WTC11 (cell line): ENCODE measurements at regions not wholly inside any gene's neighbourhood (a gene's known extent, or its start where the extent isn't known, plus 50 kb on each side); places are given as distances from the start of the nearest gene placed in this dataset.

Source experiments
- CDX4 ChIP-seq: fragments of 250-450 bp; sonication (Bioruptor Pico); IDR thresholded peaks from 2 replicates; pipeline ENCODE4 v1.9.0; 2021; ENCODE audit warnings: moderate library complexity, mild to moderate bottlenecking, inconsistent platforms, borderline replicate concordance
- CTCF ChIP-seq: fragments of 200-600 bp; IDR thresholded peaks from 2 replicates; pipeline ENCODE4 v1.8.0; 2022; ENCODE audit warnings: antibody characterized with exemption
- JUN ChIP-seq: sonication (generic); formaldehyde crosslinking; IDR thresholded peaks from 2 replicates; pipeline ENCODE4 v1.8.0; 2023; ENCODE audit warnings: mild to moderate bottlenecking, missing genetic modification reagents
- MXD4 ChIP-seq: fragments of 250-450 bp; sonication (Bioruptor Pico); IDR thresholded peaks from 2 replicates; pipeline ENCODE4 v1.8.0; 2021; ENCODE audit warnings: mild to moderate bottlenecking, moderate library complexity, borderline replicate concordance
- TF ChIP-seq, protein P1 (sequence below): sonication (generic); formaldehyde crosslinking; IDR thresholded peaks from 2 replicates; pipeline ENCODE4 v1.8.0; 2022; ENCODE audit warnings: mild to moderate bottlenecking, missing genetic modification reagents
- TF ChIP-seq, protein P2 (sequence below): sonication (generic); formaldehyde crosslinking; IDR thresholded peaks from 2 replicates; pipeline ENCODE4 v1.8.1; 2023; ENCODE audit warnings: mild to moderate bottlenecking, missing genetic modification reagents, borderline replicate concordance

- TF ChIP-seq JUN: no peak
- no peak for TF ChIP-seq MXD4 (CRISPR knock-in tag)
- TF ChIP-seq, protein P1, sequence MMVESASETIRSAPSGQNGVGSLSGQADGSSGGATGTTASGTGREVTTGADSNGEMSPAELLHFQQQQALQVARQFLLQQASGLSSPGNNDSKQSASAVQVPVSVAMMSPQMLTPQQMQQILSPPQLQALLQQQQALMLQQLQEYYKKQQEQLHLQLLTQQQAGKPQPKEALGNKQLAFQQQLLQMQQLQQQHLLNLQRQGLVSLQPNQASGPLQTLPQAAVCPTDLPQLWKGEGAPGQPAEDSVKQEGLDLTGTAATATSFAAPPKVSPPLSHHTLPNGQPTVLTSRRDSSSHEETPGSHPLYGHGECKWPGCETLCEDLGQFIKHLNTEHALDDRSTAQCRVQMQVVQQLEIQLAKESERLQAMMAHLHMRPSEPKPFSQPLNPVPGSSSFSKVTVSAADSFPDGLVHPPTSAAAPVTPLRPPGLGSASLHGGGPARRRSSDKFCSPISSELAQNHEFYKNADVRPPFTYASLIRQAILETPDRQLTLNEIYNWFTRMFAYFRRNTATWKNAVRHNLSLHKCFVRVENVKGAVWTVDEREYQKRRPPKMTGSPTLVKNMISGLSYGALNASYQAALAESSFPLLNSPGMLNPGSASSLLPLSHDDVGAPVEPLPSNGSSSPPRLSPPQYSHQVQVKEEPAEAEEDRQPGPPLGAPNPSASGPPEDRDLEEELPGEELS (CRISPR knock-in tag): no peak
- TF ChIP-seq, protein P2, sequence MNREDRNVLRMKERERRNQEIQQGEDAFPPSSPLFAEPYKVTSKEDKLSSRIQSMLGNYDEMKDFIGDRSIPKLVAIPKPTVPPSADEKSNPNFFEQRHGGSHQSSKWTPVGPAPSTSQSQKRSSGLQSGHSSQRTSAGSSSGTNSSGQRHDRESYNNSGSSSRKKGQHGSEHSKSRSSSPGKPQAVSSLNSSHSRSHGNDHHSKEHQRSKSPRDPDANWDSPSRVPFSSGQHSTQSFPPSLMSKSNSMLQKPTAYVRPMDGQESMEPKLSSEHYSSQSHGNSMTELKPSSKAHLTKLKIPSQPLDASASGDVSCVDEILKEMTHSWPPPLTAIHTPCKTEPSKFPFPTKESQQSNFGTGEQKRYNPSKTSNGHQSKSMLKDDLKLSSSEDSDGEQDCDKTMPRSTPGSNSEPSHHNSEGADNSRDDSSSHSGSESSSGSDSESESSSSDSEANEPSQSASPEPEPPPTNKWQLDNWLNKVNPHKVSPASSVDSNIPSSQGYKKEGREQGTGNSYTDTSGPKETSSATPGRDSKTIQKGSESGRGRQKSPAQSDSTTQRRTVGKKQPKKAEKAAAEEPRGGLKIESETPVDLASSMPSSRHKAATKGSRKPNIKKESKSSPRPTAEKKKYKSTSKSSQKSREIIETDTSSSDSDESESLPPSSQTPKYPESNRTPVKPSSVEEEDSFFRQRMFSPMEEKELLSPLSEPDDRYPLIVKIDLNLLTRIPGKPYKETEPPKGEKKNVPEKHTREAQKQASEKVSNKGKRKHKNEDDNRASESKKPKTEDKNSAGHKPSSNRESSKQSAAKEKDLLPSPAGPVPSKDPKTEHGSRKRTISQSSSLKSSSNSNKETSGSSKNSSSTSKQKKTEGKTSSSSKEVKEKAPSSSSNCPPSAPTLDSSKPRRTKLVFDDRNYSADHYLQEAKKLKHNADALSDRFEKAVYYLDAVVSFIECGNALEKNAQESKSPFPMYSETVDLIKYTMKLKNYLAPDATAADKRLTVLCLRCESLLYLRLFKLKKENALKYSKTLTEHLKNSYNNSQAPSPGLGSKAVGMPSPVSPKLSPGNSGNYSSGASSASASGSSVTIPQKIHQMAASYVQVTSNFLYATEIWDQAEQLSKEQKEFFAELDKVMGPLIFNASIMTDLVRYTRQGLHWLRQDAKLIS (CRISPR knock-in tag): no peak
- TF ChIP-seq CTCF: 0 out of 2 replicates have a peak, but pooled peaks have one; percentile 14
- TF ChIP-seq CDX4 (CRISPR knock-in tag): no peak
Measured at GRCh38 chr6:18527836-18528743, 140.9 kb downstream of the RNF144B start.
